Stomach smooth muscle (tissue), 2 donors: ENCODE measurements at regions not wholly inside any gene's neighbourhood (a gene's known extent, or its start where the extent isn't known, plus 50 kb on each side); places are given as distances from the start of the nearest gene placed in this dataset.

ENCODE experiments used
- H3K27ac ChIP-seq: one replicate; pipeline ENCODE4 v1.7.0; 2013; ENCODE audit warnings: mild to moderate bottlenecking, low read length, inconsistent platforms
- H3K27me3 ChIP-seq, 2 donors: one replicate each; pipeline ENCODE4 v1.7.0; 2013; ENCODE audit warnings: low read length in 2 of 2; ENCODE audit not compliant: insufficient read depth in 2 of 2, control insufficient read depth in 1 of 2
- H3K36me3 ChIP-seq, 2 donors: one replicate each; pipeline ENCODE4 v1.7.0; 2013; ENCODE audit warnings: low read length in 2 of 2; ENCODE audit not compliant: control insufficient read depth in 2 of 2, insufficient read depth in 2 of 2
- H3K4me1 ChIP-seq: one replicate; pipeline ENCODE4 v1.7.0; 2013; ENCODE audit warnings: low read length; ENCODE audit not compliant: control insufficient read depth, insufficient read depth
- H3K4me3 ChIP-seq, 2 donors: one replicate each; pipeline ENCODE4 v1.7.0; 2013; ENCODE audit warnings: low read length in 2 of 2
- H3K9ac ChIP-seq, 2 donors: one replicate each; pipeline ENCODE4 v1.7.0; 2013; ENCODE audit warnings: low read length in 2 of 2, mild to moderate bottlenecking in 1 of 2
- H3K9me3 ChIP-seq, 2 donors: one replicate each; pipeline ENCODE4 v1.7.0; 2013; ENCODE audit warnings: low read length in 2 of 2; ENCODE audit not compliant: control insufficient read depth in 2 of 2
- donor health status: healthy.
- donor health status: Pancreatic carcinoma.

- Histone ChIP-seq H3K36me3 (no peaks in the 10 kb centered on the region), H3K9ac (no peak overlapping the region), H3K4me3 (no peak overlapping the region), H3K9me3 (no peaks in the 10 kb centered on the region), H3K27ac (no peak overlapping the region), H3K27me3 (no peaks in the 10 kb centered on the region), H3K4me1 (no peaks in the 10 kb centered on the region)
These were observed 405.0 kb downstream of the PLPP3 start for GRCh38 chr1:56174176-56174885.

DNA sequence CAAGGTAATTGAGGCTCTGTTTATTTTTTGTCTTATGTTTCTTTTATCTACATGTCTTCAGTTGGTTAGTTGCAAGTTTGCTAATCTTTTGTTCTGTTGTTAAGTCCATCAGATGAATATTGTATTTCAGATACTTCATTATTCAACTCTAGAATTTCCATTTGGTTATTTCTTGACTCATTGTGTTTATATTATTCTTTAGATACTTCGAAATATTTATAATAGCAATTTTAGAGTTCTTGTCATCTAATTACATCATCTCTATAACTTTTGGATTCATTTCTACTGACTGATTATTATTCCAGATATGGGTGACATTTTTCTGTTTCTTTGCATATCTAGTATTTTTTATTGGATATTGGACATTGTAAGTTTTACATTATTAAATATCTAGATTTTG is 405.6 kb downstream of the PLPP3 start:
- Histone ChIP-seq H3K36me3 (no peaks in the 10 kb centered on the region), H3K4me1 (no peaks in the 10 kb centered on the region), H3K27ac (no peak overlapping the region), H3K27me3 (no peaks in the 10 kb centered on the region), H3K9me3 (no peaks in the 10 kb centered on the region), H3K9ac (no peak overlapping the region), H3K4me3 (no peak overlapping the region)

DNA sequence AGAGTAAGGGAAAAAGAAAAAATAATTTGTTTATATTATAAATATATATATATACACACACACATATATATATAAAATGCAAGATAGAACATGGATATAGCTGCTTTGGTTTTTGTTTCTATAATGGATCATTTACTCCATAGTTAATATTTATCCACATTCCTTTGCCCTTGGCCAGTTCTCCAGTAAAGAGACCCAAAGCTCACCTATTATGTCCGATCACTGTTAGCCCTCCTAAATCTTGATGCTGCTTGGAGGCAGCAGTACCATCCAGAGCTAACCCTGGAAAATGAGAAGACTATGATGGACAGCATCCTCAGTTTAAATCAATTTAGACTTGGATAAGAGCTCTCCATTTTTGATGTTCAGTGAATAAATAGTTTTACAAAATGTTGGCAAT is 407.7 kb downstream of the PLPP3 start:
- H3K4me3 ChIP-seq = no peak overlapping the region
- no peaks in the 10 kb centered on the region for H3K27me3 ChIP-seq
- no peaks in the 10 kb centered on the region for H3K4me1 ChIP-seq
- no peaks in the 10 kb centered on the region for H3K36me3 ChIP-seq
- no peaks in the 10 kb centered on the region for H3K9me3 ChIP-seq
- no peak overlapping the region for H3K27ac ChIP-seq
- H3K9ac ChIP-seq = no peak overlapping the region

DNA sequence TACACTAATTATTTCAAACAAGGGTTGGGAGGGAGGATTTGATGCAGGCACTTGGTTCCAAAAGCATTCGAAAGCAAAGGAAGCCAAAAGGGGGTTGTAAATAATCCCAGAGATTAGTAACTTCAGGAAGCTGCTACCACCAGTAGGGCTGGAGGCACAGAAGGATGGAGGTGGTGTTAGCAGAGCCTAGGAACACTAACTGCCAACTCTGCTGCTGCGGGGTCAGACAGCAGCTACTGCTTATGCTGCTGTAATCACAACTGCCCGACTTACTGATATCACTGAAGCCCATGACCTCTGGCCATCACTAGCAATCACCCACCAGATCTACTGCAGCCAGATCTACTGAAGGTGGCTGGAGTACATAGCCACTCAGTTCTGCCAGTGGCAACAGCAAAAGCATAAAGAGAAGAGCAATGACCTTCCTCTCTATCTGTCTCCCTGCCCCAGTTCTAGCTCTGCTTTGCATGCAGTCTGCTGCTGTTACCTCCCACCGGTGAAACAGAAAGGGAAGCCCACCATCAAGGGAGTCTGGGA is 408.5 kb downstream of the PLPP3 start:
- Histone ChIP-seq H3K9ac (no peak overlapping the region), H3K36me3 (no peaks in the 10 kb centered on the region), H3K9me3 (no peaks in the 10 kb centered on the region), H3K4me1 (no peaks in the 10 kb centered on the region), H3K4me3 (no peak overlapping the region), H3K27me3 (no peaks in the 10 kb centered on the region), H3K27ac (no peak overlapping the region)

GRCh38 chr1:56169856-56170255 is 409.5 kb downstream of the PLPP3 start:
- H3K9ac ChIP-seq = no peak overlapping the region
- no peaks in the 10 kb centered on the region for H3K27me3 ChIP-seq
- H3K9me3 ChIP-seq = no peaks in the 10 kb centered on the region
- no peak overlapping the region for H3K4me3 ChIP-seq
- no peaks in the 10 kb centered on the region for H3K36me3 ChIP-seq
- H3K4me1 ChIP-seq = no peaks in the 10 kb centered on the region
- no peak overlapping the region for H3K27ac ChIP-seq

GRCh38 chr1:56168176-56168575 is 411.2 kb downstream of the PLPP3 start:
- Histone ChIP-seq H3K4me1 (no peaks in the 10 kb centered on the region), H3K9me3 (no peaks in the 10 kb centered on the region), H3K27me3 (no peaks in the 10 kb centered on the region), H3K36me3 (no peaks in the 10 kb centered on the region), H3K4me3 (no peak overlapping the region), H3K9ac (no peak overlapping the region), H3K27ac (no peak overlapping the region)

DNA sequence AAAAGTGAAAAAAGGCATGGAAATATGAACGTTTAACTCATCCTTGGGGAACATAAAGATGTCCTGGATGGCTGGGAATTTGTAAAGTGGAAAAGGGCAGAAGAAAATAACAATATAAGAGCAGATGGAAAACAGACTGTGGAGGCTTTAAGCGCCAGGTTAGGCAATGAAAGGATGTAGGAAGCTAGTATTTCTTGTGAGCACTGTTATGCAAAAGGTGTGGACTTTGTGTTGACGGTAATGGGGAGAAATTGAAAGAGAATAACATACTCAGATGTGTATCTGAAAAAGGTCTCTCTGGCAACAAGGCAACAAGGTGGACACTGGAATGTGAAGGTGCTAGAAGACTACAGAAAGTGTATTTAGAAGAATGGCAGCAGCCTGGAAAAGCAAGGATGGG is 411.8 kb downstream of the PLPP3 start:
- Histone ChIP-seq H3K27ac (no peak overlapping the region), H3K4me3 (no peak overlapping the region), H3K9me3 (no peaks in the 10 kb centered on the region), H3K27me3 (no peaks in the 10 kb centered on the region), H3K36me3 (no peaks in the 10 kb centered on the region), H3K9ac (no peak overlapping the region), H3K4me1 (no peaks in the 10 kb centered on the region)

DNA sequence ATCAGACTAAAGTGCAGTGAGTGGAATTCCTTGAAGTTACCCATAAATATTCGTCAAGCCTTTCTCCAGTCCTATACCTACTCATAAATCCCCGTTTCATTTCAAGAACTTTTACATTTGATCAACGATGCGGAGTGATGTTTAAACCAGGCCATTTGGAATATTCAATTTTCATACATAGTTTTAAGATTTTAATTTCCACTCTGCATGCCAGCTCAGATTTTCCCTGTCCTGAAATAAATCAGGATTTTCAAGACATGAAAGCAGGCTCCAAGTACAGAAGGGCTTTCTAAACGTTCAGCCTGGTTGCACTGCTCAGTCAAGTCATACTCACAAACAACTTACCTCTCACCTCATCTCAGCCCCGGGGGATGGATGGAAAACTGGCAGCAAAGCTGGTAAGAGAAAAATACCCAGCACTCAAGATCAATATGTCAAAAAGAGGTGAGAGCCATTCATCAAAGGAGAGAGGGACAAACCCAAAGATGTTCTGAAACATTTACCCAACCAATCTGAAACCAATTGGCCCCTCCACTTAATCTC is 418.5 kb downstream of the PLPP3 start:
- H3K9me3 ChIP-seq = no peaks in the 10 kb centered on the region
- H3K27ac ChIP-seq = no peak overlapping the region
- H3K36me3 ChIP-seq = no peaks in the 10 kb centered on the region
- H3K4me3 ChIP-seq = no peak overlapping the region
- no peak overlapping the region for H3K9ac ChIP-seq
- no peaks in the 10 kb centered on the region for H3K4me1 ChIP-seq
- H3K27me3 ChIP-seq = no peaks in the 10 kb centered on the region

- Histone ChIP-seq H3K36me3 (no peaks in the 10 kb centered on the region), H3K4me3 (no peak overlapping the region), H3K9me3 (no peaks in the 10 kb centered on the region), H3K27me3 (no peaks in the 10 kb centered on the region), H3K27ac (no peak overlapping the region), H3K4me1 (no peaks in the 10 kb centered on the region), H3K9ac (no peak overlapping the region)
These were observed 422.1 kb downstream of the PLPP3 start for GRCh38 chr1:56156971-56157876.

DNA sequence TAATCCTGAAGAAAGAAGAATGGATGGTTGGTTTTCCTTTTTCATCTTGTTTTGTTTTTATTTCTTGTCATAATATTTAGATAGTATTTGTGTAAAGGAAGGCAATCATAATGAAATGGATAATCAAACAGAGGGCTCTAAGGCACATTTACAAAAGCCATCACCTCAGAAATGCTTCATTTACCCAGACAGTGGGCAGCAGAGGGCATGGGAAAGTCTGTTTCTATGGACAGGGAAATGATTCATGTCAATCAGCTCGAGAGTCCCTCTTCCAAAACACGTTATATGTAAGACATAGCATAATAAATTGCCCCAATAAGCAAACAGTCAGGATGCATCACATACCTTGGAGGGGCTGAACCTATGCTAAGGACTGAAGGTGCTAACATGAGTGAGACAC is 426.1 kb downstream of the PLPP3 start:
- Histone ChIP-seq H3K36me3 (no peaks in the 10 kb centered on the region), H3K27ac (no peak overlapping the region), H3K4me3 (no peak overlapping the region), H3K9me3 (no peaks in the 10 kb centered on the region), H3K4me1 (no peaks in the 10 kb centered on the region), H3K9ac (no peak overlapping the region), H3K27me3 (no peaks in the 10 kb centered on the region)
